Stomach (tissue), 4 donors: ENCODE measurements at regions not wholly inside any gene's neighbourhood (a gene's known extent, or its start where the extent isn't known, plus 50 kb on each side); places are given as distances from the start of the nearest gene placed in this dataset.

Experiments used
- CTCF ChIP-seq, 7 experiments: fragments of 450-650 bp in 4 of 7; fragments of 200-600 bp in 3 of 7; sonication (generic) in 3 of 7; IDR thresholded peaks; one replicate each; pipeline ENCODE4 v1.5.1; 2016 to 2019; ENCODE audit warnings: antibody characterized with exemption in 7 of 7, control low read depth in 2 of 7, mild to moderate bottlenecking in 1 of 7
- EP300 ChIP-seq: sonication (generic); formaldehyde crosslinking; IDR thresholded peaks from one replicate; pipeline ENCODE4 v1.6.1; 2017; ENCODE audit warnings: antibody characterized with exemption
- POLR2A ChIP-seq, 4 donors: fragments of 450-650 bp; IDR thresholded peaks; one replicate each; pipeline ENCODE4 v1.6.1; 2016; ENCODE audit warnings: antibody characterized with exemption in 4 of 4, control low read depth in 2 of 4, mild to moderate bottlenecking in 1 of 4, moderate library complexity in 1 of 4
- POLR2AphosphoS5 ChIP-seq, 3 donors: sonication (generic); formaldehyde crosslinking; IDR thresholded peaks; one replicate each; pipeline ENCODE4 v1.6.1; 2016; ENCODE audit warnings: antibody characterized with exemption in 3 of 3

GRCh38 chr5:87877495-87877894, 391.1 kb downstream of the TMEM161B start:
- TF ChIP-seq EP300 (no peak), CTCF (IDR thresholded peaks at IDR 0.05) (no peak), POLR2A (IDR thresholded peaks at IDR 0.05) (no peak), POLR2AphosphoS5 (IDR thresholded peaks at IDR 0.05) (no peak)
